ENCODE measurements at regions not wholly inside any gene's neighbourhood (a gene's known extent, or its start where the extent isn't known, plus 50 kb on each side); places are given as distances from the start of the nearest gene placed in this dataset.

DNA sequence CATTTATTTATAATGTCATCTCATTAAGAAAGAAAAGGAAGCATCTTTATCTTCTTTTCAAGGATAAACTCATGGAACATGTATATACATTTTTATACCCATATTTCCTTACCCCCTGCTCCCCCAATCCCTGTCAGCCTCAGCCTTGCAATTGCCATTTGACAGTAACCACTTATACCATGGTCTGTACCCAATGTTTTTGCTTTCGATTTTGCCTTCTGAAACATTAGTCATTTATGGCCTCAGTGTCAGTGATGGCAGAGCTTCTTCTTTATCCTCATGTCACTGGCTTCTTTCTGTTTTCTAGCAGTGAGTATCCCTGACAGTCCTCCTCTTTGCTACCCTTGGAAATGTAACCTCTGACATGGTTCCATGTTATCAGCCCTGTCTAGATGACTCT is 228.4 kb downstream of the SPRY1 start:
- in situ Hi-C loops (cut with MboI; ENCODE audit: low sequenced_read_pairs) = no loop called here

DNA sequence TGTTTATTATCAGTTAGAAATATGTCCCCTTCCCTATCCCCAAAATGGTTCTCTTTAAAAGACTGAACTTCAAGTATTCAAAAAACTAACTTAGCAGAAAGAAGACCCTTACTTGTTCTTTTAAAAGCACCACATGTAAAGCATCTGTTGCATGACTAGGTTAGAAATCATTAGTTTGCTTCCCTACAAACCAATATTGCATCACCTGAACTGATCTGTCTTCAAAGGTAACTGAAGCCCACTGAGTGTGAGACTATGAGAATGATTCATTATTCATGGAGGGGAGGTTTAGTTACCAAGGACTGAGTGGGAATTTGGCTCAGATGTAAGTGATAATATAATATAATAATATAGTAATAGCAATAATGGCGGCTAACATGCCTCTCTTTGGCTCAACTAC is 231.7 kb downstream of the SPRY1 start:
- in situ Hi-C loops (cut with MboI; ENCODE audit: low sequenced_read_pairs) = no loop called here

DNA sequence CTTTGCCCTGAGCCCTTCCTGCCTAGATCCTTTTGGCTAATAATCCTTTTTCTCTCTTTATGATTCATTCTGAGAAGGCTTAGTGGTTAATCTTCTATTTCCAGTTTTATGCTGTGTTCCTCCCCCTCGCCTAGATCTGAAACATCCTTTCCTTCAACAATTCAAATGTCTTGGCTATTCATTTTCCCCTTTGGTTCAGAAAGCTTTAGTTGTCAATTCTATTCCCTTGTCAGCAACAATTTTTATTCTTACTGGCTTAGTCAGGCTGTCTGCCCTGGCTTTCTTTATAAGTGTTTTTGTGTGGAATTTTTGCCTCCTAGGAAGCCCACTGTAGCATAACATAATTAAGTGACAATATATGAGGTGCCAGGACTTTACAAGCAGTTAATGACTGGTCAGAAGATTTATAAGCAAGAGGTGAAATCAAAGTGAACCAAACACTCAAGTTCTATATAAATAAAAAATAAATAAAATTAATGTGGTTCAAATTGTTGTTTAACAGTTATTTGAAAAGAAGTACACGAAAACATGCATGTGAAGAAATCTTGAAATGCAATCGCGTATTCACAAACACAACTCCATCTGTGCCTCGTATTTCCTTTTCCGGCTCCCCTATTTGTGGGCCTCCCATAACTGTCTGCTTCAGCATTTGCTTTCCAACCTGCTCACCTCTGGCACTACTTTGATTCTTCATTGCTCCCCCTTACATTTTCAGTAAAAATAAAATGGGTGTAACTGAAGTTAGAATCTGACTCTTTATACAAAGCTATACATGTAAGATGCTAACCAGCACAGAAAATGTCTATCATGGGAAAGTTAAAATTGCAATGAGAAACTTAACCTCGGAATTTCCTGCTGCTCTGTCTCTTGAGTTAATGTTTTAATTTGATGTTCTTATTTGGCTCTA is 235.4 kb downstream of the SPRY1 start:
- in situ Hi-C loops (cut with MboI; ENCODE audit: low sequenced_read_pairs) = no loop called here

DNA sequence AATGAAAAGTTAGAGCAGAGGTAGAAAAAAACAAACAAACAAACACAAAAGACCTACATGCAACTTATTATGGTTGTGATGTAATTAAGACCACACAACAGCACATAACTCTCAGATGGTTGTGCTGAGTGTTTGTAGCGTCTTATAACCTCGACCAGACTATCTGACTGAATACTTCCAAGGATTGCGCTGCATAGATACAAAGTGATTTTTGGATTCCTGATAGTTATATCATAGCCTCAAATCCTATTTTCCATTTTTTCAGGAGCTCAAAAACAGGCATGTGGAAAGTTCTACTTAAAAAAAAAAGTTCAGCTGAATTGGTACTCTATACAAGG is 236.1 kb downstream of the SPRY1 start:
- in situ Hi-C loops (cut with MboI; ENCODE audit: low sequenced_read_pairs) = no loop called here

DNA sequence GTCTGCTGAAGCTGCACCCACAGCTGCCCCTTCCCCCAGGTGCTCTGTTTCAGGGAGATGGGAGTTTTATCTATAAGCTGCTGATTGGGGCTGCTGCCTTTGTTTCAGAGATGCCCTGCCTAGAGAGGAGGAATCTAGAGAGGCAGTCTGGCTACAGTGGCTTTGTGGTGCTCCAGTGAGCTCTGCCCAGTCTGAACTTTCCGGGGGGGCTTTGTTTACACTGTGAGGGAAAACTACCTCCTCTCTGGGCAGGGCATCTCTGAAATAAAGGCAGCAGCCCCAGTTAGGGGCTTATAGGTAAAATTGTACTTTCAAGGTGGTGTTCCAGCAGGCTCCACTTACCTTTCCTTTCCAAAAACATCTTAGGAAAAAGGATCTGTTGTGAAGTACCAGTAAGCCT is 242.2 kb downstream of the SPRY1 start:
- in situ Hi-C loops (cut with MboI; ENCODE audit: low sequenced_read_pairs) = no loop called here

DNA sequence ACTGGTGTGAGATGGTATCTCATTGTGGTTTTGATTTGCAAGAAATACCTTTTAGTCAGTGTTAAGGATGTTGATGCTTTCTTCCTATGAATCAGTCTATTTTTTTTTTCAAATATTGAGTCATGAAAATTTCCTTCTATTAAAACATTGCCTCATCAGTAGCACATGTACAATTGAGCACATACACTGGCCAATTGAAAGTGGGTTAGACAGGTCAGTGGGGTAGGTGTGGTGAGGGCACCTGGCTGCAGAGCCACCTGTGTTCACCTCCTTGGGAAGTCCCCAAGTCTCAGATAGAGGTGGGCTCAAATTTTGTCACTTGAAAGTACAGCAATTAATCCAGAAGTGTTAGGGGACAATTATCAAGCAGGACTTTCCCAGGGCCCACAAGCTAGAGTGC is 243.7 kb downstream of the SPRY1 start:
- in situ Hi-C loops (cut with MboI; ENCODE audit: low sequenced_read_pairs) = no loop called here

DNA sequence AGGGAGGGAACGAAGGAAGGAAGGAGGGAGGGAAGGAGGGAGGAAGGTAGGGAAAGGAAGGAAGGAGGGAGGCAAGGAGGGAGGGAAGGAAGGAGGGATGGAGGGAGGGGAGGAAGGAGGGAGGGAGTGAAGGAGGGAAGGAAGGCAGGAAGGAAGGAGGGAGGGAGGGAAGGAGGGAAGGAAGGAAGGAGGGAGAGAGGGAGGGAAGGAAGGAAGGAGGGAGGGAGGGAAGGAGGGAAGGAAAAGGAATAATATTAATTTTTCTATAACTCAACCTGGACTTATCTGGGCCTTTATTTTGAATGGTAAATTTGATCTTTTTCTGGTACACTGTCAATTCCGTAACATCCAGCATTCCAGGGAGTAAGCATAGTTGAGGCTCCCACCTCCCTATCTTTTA is 244.2 kb downstream of the SPRY1 start:
- in situ Hi-C loops (cut with MboI; ENCODE audit: low sequenced_read_pairs) = no loop called here

DNA sequence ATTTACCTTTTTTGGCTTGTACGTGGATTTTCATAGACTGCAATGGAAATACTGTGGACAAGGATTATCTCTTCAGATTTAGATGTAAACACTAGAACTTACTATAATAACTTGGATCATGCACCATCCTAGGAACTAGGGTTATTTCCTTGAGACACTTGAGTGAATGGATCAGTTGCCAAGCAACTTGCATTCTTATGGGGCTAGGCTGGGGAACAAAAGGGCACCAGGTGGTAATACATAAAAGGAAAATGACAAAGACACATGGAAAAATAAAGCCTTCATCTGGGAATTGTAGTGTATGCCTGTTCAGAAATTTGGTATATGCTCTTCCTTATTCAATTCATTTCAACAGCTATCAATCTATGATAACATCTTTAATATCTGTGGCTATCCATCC is 247.1 kb downstream of the SPRY1 start:
- in situ Hi-C loops (cut with MboI; ENCODE audit: low sequenced_read_pairs) = no loop called here

DNA sequence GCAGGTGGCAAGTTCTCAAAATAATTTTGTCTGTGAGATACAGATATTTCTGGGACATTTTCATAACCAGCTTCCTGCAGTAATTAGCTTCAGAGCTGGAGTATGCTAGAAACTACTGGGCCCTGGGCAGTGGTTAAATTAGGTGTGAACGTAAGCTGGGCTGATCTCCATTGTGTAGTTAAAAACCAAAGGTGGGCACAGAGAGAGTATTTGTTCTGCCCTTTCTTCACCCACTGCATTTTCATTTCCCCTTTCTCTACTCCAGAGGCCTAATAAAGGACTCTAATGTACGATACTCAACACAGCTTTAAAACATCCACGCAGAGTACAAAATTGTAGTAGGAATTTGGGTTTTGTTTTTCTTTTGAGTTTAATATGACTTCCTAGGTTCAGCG is 252.7 kb downstream of the SPRY1 start:
- in situ Hi-C loops (cut with MboI; ENCODE audit: low sequenced_read_pairs) = no loop called here

DNA sequence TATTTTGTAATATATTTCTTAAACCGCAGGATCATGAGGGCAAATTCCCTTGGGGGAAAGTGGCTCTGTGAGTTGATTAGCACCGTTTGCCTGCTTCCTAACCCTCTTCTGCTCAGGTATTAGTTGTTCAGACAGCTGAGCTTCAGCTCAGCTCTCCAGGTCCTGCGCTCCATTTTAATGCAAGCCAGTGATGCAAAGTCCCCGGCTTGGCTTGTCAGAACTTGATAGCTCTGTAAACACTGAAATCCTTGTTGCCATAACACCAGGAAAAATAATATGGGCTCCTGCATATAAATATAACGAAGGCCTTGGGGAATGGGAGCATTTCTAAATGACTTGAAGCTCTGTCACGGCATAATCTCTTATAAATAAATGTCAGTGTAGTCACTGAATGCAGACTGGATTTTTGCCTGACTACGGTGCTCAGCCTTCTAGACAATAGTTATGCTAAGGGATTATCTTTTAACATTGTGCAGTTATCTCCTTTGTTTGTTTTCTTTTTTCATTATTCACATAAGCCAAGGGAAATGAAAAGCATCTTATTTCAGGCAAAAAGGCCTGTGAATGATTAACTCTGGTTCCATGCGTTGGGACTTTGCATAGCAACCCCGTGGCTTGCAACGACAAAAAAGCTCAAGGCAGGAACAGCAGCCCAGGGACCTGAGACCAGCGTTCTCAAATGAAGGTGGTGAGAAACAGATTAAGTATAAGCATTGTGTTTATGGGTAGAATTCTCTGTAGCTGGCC is 253.2 kb downstream of the SPRY1 start:
- in situ Hi-C loops (cut with MboI; ENCODE audit: low sequenced_read_pairs) = loop anchor here (25.0 kb wide), 1 partner anchor 263 kb away; the partner anchor contains the start of gene SPRY1

DNA sequence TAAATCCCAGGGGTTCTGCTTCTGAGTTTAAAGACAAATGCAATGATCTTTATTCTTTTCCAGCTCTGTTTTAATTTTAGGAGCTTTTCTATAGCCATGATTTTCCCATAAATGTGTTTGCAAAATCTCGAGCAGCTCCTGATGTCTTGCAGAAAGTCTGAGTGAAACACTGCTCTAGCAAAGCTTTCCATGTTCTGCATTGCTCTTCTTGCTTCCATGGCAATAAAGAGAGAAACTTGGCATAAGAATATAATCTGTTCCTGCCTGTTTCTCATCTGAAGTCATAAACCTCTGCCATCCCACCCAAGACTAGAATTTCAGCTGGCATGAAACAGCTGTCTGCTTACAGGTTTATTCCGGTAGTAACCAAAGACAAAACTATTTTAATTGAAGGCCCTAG is 254.5 kb downstream of the SPRY1 start:
- in situ Hi-C loops (cut with MboI; ENCODE audit: low sequenced_read_pairs) = loop anchor here (25.0 kb wide), 1 partner anchor 264 kb away; the partner anchor contains the start of gene SPRY1

DNA sequence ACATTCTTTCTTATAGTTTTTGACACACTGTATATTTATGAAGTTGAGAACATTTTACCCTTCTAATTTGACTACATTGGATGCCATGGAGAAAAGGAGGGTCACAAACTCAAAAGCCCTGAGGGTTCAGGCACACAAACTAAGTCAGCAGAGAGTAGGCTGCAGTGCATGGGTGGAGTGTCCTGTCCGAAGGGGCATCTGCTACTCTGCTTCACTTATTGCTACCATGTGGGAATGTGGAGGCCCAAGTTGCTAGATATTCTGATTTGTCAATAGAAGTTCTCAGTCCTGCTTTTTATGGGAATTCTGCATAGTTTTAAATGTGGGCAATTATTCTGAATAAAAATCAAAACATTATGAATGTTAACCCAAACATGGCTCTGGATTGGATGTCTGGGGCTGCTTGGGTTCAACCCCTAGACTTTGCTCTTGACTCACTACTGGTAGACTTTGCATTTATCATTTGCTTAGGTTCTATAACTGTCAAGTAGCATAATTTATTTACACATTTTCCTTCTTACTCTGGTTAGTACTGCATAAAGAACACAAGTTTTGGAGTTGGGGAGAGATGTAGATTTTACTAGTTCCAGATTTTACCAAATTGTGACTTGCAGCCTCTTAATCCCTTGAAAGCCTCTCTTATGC is 255.1 kb downstream of the SPRY1 start:
- in situ Hi-C loops (cut with MboI; ENCODE audit: low sequenced_read_pairs) = loop anchor here (25.0 kb wide), 1 partner anchor 264 kb away; the partner anchor contains the start of gene SPRY1

DNA sequence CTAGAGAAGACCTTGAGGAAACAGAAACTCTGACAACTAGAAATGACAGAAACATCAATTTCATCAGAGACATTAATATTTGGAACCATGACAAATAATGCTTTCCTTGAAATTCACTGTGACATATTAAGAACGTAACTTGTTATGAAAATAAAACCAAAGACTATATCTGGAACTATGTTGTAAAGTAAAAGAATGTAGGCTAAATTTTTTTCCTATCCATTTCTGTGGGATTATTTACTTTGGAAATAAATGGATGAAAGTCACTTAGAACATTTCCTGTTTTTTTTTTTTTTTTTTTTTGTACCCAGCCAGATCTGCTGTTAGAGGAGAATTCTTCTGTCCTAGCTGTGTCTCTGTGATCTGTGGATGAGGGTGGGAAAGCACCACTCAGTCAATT is 255.9 kb downstream of the SPRY1 start:
- in situ Hi-C loops (cut with MboI; ENCODE audit: low sequenced_read_pairs) = loop anchor here (25.0 kb wide), 1 partner anchor 265 kb away; the partner anchor contains the start of gene SPRY1

DNA sequence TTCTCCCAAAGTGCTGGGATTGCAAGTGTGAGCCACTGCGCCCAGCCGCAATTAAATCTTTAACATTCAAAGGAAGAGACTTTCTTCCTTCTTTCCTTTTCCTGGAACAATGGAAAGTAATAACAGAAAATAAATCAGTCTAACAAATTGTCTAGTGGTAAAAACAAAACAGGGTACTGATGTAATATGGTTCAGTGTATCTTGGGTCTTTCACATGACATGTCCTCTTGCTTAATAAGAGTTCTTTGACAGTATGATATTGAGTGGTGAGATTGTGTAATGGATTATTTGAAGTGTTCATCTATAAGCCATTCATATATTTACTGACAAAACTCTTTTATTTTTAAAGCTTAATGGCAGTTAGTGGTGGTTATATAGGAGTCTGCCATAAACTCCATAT is 256.6 kb downstream of the SPRY1 start:
- in situ Hi-C loops (cut with MboI; ENCODE audit: low sequenced_read_pairs) = loop anchor here (25.0 kb wide), 1 partner anchor 266 kb away; the partner anchor contains the start of gene SPRY1

DNA sequence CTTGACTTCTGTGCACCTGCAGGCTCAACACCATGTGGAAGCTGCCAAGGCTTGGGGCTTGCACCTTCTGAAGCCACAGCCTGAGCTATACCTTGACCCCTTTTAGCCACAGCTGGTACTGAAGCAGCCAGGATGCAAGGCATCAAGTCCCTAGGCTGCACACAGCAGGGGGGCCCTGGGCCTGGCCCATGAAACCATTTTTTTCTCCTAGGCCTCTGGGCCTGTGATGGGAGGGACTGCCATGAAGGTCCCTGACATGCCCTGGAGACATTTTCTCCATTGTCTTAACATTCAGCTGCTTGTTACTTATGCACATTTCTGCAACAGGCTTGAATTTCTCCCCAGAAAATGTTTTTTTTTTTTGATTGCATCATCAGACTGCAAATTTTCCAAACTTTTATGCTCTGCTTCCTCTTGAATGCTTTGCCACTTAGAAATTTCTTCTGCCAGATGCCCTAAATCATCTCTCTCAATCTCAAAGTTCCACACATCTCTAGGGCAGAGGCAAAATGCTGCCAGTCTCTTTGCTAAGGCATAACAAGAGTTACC is 260.2 kb downstream of the SPRY1 start:
- in situ Hi-C loops (cut with MboI; ENCODE audit: low sequenced_read_pairs) = loop anchor here (25.0 kb wide), 1 partner anchor 270 kb away; the partner anchor contains the start of gene SPRY1

DNA sequence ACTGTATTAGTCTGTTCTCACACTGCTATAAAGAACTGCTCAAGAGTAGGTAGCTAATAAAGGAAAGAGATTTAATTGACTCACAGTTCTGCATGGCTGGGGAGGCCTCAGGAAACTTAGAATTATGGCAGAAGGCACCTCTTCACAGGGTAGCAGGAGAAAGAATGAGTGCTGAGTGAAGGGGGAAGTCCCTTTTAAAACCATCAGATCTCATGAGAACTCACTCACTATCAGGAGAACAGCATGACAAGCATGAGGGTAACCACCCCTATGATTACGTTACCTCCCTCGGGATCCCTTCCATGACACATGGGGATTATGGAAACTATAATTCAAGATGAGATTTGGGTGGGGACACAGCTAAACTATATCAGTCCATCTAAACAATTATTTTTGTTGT is 261.0 kb downstream of the SPRY1 start:
- in situ Hi-C loops (cut with MboI; ENCODE audit: low sequenced_read_pairs) = loop anchor here (25.0 kb wide), 1 partner anchor 270 kb away; the partner anchor contains the start of gene SPRY1

DNA sequence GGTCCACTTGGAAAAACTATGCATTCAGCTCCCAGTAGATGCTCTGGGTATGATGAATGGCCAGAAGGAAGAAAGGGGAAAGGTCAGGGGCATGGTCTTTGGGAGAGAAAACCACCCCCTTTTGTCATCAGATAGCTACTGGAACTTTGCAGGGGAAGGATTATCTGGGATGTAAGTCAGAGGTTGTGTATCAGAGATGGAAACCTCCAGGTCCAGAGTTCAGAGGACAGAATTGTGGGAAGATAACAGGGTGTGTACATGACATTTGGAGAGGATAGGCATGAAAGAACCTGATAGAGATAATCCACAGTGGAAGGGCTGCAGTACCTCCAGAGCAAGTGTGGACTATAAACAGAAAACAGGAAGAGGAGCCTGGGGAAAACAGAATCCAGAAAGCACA is 262.7 kb downstream of the SPRY1 start:
- in situ Hi-C loops (cut with MboI; ENCODE audit: low sequenced_read_pairs) = loop anchor here (25.0 kb wide), 1 partner anchor 272 kb away; the partner anchor contains the start of gene SPRY1

DNA sequence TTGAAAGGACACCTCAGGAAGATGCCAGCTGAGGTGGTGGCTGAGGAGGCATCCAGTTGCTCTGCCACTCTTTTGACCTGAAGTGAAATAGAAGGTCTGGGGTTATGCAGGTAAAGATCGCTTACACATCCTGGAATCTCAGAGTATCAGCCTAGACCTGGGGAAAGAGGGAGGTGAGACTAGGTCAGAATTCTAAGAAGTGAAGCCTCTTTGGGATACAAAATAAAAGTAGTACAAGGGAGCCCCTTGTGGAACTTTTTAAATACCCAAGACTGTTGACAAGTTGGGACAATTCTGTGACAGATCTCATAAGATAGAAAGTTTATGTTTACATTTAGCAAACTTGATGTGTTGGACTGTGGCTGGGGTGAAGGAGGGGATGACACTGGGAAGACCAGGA is 263.1 kb downstream of the SPRY1 start:
- in situ Hi-C loops (cut with MboI; ENCODE audit: low sequenced_read_pairs) = loop anchor here (25.0 kb wide), 1 partner anchor 272 kb away; the partner anchor contains the start of gene SPRY1

DNA sequence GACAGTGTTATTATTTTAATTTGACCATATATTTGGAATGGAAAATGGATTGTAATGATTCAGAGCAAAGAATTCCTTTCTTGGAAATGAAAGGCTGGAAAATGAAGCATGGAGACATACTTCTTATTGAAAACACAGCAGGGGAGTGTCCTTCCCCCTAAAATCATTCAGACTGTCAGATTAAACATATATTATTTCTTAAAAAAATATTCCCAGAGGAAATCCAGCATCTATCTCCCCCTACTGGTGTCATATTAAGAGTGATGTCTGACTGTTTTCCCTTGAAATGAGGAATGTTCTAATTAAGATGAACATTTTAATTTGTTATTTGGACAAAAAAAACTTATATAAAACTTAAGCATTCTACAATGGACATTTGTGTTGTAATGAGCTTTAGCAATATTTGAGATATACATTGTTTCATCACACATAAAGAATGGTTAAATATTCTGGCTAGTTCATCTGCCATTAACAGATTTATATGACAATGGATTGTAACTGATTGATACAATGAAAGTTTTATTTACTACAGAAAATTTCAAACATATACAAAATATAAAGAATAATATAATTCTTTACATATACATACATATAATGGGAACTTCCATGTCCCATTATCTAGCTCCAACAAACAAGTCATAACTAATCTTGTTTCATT is 264.6 kb downstream of the SPRY1 start:
- in situ Hi-C loops (cut with MboI; ENCODE audit: low sequenced_read_pairs) = loop anchor here (25.0 kb wide), 1 partner anchor 274 kb away; the partner anchor contains the start of gene SPRY1

DNA sequence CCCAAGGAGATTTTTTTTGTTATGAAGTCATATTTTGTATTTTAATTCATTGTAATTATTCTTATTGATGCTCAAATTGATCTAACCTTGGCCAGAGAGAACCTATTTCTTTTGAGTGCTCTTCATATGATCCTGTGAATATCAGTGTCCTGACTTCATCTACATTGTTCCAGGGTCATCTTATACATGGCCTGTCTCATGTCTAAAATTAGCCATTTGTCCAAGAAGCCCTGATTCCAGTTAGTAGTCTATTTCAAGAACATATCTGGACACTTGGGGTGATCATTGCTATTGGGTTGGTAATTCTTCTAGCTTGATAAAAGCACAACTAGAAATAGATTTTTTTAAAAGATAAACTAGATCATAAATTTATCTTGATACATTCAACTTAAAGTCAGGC is 266.2 kb downstream of the SPRY1 start:
- in situ Hi-C loops (cut with MboI; ENCODE audit: low sequenced_read_pairs) = loop anchor here (25.0 kb wide), 1 partner anchor 276 kb away; the partner anchor contains the start of gene SPRY1
